Esophagus muscularis mucosa (tissue), 4 donors: ENCODE measurements at regions not wholly inside any gene's neighbourhood (a gene's known extent, or its start where the extent isn't known, plus 50 kb on each side); places are given as distances from the start of the nearest gene placed in this dataset.

Experiments used
- DNase-seq: peaks from one replicate; pipeline ENCODE4 v3.0.0-alpha.2; 2017; ENCODE audit errors: extremely low spot score
- H3K27ac ChIP-seq, 4 donors: fragments of 200-600 bp; sonication (generic); replicated peaks in 1 of 4; 1 replicate in 3 of 4; 2 replicates in 1 of 4; pipeline ENCODE4 v1.5.1; 2016 to 2019; ENCODE audit warnings: mild to moderate bottlenecking in 1 of 4
- H3K27me3 ChIP-seq, 4 donors: fragments of 200-600 bp; sonication (generic); one replicate each; pipeline versions ENCODE4 v1.5.1 to v1.6.0; 2016 to 2019
- H3K36me3 ChIP-seq, 4 donors: fragments of 200-600 bp; sonication (generic); one replicate each; pipeline ENCODE4 v1.5.1; 2016 to 2019
- H3K4me1 ChIP-seq, 4 donors: fragments of 200-600 bp; sonication (generic); one replicate each; pipeline ENCODE4 v1.5.1; 2016 to 2019
- H3K4me3 ChIP-seq, 4 donors: fragments of 200-600 bp; sonication (generic); 1 replicate in 2 of 4; 2 replicates in 2 of 4; pipeline ENCODE4 v1.5.1; 2016 to 2019; ENCODE audit warnings: mild to moderate bottlenecking in 4 of 4, moderate library complexity in 1 of 4
- H3K9me3 ChIP-seq, 4 donors: fragments of 200-600 bp; sonication (generic); 1 replicate in 3 of 4; 2 replicates in 1 of 4; pipeline ENCODE4 v1.5.1; 2016 to 2019
- EP300 ChIP-seq: sonication (generic); formaldehyde crosslinking; IDR thresholded peaks from one replicate; pipeline ENCODE4 v1.6.1; 2017; ENCODE audit warnings: antibody characterized with exemption
- POLR2A ChIP-seq: fragments of 450-650 bp; IDR thresholded peaks from one replicate; pipeline ENCODE4 v1.6.1; 2017; ENCODE audit warnings: antibody characterized with exemption, moderate library complexity, mild to moderate bottlenecking, low read depth
- POLR2AphosphoS5 ChIP-seq, 2 donors: sonication (generic); formaldehyde crosslinking; IDR thresholded peaks; one replicate each; pipeline ENCODE4 v1.6.1; 2017; ENCODE audit warnings: antibody characterized with exemption in 2 of 2
- WGBS: methylation state at CpG from one replicate; pipeline ENCODE4 v1.1.5; 2018; 5-methylcytosine and 5-hydroxymethylcytosine counted together
- intact Hi-C: fragments of 100-400 bp; cut with DNase I; formaldehyde crosslinking; loops from one replicate; pipeline ENCODE4 v1.15.1; 2023
- TF ChIP-seq, protein P1 (sequence below), 3 experiments: fragments of 200-600 bp in 2 of 3; fragments of 450-650 bp in 1 of 3; sonication (generic) in 2 of 3; IDR thresholded peaks; one replicate each; pipeline ENCODE4 v1.5.1; 2017 to 2019; ENCODE audit warnings: antibody characterized with exemption in 3 of 3, mild to moderate bottlenecking in 2 of 3, moderate library complexity in 1 of 3

DNA sequence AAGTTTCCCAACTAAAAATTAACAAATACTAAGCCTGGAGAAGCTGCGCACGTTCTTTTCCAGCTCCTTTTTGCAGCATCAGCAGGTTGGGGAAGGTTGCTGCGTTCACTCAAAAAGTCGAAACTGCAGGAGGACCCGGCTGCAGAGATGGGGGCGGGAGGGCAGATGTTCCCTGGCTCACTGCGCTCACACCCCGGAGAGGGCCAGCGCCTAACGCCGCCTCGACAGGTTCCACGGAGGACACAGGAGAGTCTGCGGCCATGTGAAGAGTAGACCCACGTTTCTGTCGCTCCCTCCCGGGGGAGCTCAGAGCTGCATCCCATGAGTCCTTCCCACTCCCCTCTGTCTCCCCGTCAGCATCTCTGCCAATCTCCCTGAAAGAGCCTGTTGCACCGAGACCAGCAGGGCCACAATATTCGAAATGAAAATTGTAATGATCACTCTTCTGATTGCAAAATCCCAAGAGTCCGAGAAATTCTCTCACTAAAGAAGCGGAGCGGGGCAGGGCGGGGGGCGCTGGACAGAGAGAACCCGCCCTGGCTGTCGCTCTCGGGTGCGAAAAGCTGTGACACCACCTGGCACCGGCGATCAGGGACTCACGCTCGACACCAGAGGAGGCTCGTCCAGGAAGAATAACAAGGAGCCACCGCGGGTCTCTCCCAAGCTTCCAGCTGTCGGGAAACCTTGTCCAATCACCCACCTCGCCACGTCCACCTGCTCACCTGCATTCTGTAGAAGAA lies 131.5 kb upstream of the PFKP start:
- TF ChIP-seq, protein P1, sequence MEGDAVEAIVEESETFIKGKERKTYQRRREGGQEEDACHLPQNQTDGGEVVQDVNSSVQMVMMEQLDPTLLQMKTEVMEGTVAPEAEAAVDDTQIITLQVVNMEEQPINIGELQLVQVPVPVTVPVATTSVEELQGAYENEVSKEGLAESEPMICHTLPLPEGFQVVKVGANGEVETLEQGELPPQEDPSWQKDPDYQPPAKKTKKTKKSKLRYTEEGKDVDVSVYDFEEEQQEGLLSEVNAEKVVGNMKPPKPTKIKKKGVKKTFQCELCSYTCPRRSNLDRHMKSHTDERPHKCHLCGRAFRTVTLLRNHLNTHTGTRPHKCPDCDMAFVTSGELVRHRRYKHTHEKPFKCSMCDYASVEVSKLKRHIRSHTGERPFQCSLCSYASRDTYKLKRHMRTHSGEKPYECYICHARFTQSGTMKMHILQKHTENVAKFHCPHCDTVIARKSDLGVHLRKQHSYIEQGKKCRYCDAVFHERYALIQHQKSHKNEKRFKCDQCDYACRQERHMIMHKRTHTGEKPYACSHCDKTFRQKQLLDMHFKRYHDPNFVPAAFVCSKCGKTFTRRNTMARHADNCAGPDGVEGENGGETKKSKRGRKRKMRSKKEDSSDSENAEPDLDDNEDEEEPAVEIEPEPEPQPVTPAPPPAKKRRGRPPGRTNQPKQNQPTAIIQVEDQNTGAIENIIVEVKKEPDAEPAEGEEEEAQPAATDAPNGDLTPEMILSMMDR (IDR thresholded peaks at IDR 0.05), result no peak
- TF ChIP-seq POLR2AphosphoS5 (IDR thresholded peaks at IDR 0.05) (no peak), POLR2A (no peak), EP300 (no peak)

DNA sequence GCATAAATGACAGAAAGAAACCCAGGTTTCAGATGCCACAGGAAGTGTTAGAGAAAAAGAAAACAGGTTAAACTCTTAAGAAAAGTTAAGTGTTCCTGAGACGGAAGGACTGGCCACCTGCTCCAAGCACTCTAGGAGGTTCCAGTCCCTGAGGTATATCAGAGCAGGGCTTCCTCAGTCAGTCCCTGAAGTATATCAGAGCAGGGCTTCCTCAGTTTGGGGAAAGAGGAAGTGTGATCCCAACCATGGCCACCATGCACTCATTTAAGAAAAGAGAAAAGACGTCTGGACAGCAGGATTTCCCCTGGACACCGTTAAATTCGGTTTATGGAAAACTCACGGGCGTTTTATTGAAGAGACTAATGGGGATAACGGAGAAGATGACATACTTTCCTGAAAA lies 133.4 kb upstream of the PFKP start:
- intact Hi-C loops, result no loop called here
- TF ChIP-seq POLR2A (no peak), EP300 (no peak), POLR2AphosphoS5 (IDR thresholded peaks at IDR 0.05) (no peak)
- TF ChIP-seq, protein P1 (IDR thresholded peaks at IDR 0.05), result no peak
- Histone ChIP-seq H3K4me3 (no peak overlapping the region), H3K27ac (no peak overlapping the region), H3K4me1 (peaks cover 0 to 6% (median 4%) of the 10 kb centered on the region in 4 donors), H3K27me3 (peaks cover 0 to 35% (median 0%) of the 10 kb centered on the region in 4 donors), H3K36me3 (no peaks in the 10 kb centered on the region), H3K9me3 (no peaks in the 10 kb centered on the region)
- WGBS, result 69% methylated on average over 7 of the region's 7 CpGs
- no peak for DNase-seq

More for the DNA sequence above, 131.5 kb upstream of the PFKP start:
- Histone ChIP-seq H3K4me1 (peaks cover 0 to 6% (median 4%) of the 10 kb centered on the region in 4 donors), H3K27ac (no peak overlapping the region), H3K9me3 (no peaks in the 10 kb centered on the region), H3K36me3 (no peaks in the 10 kb centered on the region), H3K4me3 (no peak overlapping the region), H3K27me3 (peaks cover 0 to 36% (median 0%) of the 10 kb centered on the region in 4 donors)
- whole genome bisulfite sequencing, result 83% methylated on average over 39 of the region's 39 CpGs
- DNase-seq, result no peak
- intact Hi-C loops, result no loop called here

DNA sequence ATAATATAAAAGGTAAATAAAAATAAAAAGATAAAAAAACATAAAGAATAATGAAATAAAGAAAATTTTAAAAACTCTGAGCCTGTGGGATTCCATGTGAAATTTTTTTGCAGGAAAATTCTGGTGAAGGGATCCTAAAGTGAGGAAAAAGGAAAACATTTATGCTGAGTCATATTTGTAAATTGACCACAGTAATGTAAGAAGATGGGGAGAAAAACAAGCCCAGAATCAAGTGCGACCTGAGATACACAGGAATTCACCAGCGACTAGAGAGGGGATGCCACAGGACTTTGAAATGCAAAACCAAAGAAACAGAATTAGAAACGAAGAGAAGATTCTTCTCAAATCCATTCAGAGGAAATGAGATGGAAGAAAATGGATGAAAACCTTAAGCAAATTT lies 133.8 kb upstream of the PFKP start:
- Histone ChIP-seq H3K4me3 (no peak overlapping the region), H3K27ac (no peak overlapping the region), H3K9me3 (no peaks in the 10 kb centered on the region), H3K4me1 (peaks cover 0 to 6% (median 4%) of the 10 kb centered on the region in 4 donors), H3K27me3 (peaks cover 0 to 32% (median 0%) of the 10 kb centered on the region in 4 donors), H3K36me3 (no peaks in the 10 kb centered on the region)
- WGBS, result 73% methylated on average over 3 of the region's 3 CpGs
- TF ChIP-seq EP300 (no peak), POLR2AphosphoS5 (IDR thresholded peaks at IDR 0.05) (no peak), POLR2A (no peak)
- TF ChIP-seq, protein P1 (IDR thresholded peaks at IDR 0.05), result no peak
- intact Hi-C loops, result no loop called here
- DNase-seq, result no peak

DNA sequence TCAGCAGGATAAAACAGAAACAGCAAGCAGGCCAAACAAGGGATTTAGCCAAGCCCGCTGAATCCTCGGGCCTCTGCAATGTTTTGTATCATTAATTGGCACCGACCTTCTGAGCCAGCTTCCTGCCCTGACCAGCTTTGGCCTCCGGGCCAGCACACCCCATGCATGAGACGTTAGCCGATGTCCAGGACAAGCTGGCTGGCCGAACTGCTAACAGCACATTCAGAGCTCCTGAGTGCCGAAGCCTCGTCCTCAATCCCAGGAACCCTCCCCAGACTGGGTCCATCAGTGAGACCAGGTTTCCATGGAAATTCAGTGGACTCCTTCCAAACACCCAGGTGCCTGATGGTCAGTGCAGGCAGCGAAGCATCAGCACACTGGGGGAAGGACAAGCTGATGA lies 134.3 kb upstream of the PFKP start:
- Histone ChIP-seq H3K9me3 (no peaks in the 10 kb centered on the region), H3K27me3 (peaks cover 0 to 28% (median 0%) of the 10 kb centered on the region in 4 donors), H3K36me3 (no peaks in the 10 kb centered on the region), H3K4me1 (peaks cover 0 to 11% (median 6%) of the 10 kb centered on the region in 4 donors), H3K27ac (no peak overlapping the region), H3K4me3 (no peak overlapping the region)
- TF ChIP-seq, protein P1 (IDR thresholded peaks at IDR 0.05), result no peak
- TF ChIP-seq POLR2AphosphoS5 (IDR thresholded peaks at IDR 0.05) (no peak), EP300 (no peak), POLR2A (no peak)
- intact Hi-C loops, result no loop called here
- DNase-seq, result no peak
- WGBS, result 78% methylated on average over 10 of the region's 10 CpGs
